Dedifferentiated amniotic fluid mesenchymal stem cell (primary cell): ENCODE measurements at regions not wholly inside any gene's neighbourhood (a gene's known extent, or its start where the extent isn't known, plus 50 kb on each side); places are given as distances from the start of the nearest gene placed in this dataset.

Experiments
- DNase-seq: peaks from one replicate; pipeline ENCODE4 v3.0.0-alpha.2; 2016; ENCODE audit errors: extremely low spot score

DNA sequence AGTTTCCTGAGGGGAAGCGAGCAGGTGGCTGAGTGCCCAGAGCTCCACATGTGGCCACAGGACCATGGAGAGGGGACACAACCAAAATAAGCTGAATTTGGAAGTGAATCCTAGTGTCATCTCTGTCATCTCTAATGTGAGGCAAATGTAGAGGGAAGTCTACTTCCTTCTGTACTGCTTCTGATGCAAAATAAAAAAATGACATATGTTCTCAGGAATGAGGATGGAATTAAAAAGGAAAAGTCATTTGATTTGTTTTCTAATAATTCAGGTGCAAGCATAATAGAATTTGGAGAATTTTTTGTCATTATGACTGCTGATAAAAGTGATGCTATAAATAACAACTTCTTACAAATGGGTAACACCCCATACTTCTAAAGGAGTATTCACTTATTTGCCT is 59.5 kb upstream of the POU1F1 start:
- no peak for DNase-seq

GRCh38 chr3:87333393-87333892 is 57.1 kb upstream of the POU1F1 start:
- peak; percentile 93 for DNase-seq

GRCh38 chr3:87332789-87333188 is 56.4 kb upstream of the POU1F1 start:
- DNase-seq = no peak

GRCh38 chr3:87329065-87329464 is 52.7 kb upstream of the POU1F1 start:
- DNase-seq = no peak
